ENCODE measurements at regions not wholly inside any gene's neighbourhood (a gene's known extent, or its start where the extent isn't known, plus 50 kb on each side); places are given as distances from the start of the nearest gene placed in this dataset.

DNA sequence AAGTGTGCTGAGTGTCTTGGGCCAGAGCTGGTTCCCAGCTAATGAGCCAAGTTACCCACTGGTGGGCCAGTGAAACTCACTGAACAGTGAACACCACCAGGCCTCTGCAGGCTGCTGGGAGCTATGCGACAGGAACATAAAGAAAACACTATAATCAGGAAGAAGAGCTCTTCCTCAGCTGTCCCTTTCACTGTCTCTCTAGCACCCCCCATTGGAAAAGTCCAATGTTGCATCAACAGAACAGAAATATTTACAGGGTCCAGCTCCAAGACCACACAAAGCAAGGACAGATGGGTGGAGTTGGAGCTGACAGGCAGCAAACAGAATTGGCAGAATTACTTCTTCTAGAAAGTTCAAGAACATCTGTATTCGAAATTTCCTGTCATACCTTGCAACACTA, 903.6 kb upstream of the TMEM132C start:
- DNase-seq (ENCODE audit: low spot score) = no peak

- no peak for DNase-seq (ENCODE audit: low spot score)
Measured at GRCh38 chr12:127373559-127373958, 893.4 kb upstream of the TMEM132C start.

DNA sequence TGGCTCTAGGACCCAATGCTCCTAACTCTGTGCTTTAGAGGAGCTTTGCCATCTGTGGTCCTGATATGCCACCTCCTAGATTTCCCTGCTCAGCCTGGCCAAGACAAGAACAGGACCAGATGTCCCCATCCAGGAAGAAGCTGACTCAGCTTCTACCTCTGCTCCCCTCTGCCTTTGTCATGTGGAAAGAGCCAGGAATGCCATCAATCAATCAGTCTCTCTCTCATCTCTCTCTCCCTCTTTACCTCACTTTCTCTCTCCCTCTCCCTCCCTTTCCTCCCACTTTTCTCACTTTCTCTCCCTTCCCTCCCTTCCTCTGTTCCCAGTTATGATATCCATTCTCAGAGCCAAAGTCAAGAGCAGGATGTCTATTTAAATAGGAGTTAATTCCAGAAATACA, 892.5 kb upstream of the TMEM132C start:
- DNase-seq (ENCODE audit: low spot score) = peak; percentile 34

DNA sequence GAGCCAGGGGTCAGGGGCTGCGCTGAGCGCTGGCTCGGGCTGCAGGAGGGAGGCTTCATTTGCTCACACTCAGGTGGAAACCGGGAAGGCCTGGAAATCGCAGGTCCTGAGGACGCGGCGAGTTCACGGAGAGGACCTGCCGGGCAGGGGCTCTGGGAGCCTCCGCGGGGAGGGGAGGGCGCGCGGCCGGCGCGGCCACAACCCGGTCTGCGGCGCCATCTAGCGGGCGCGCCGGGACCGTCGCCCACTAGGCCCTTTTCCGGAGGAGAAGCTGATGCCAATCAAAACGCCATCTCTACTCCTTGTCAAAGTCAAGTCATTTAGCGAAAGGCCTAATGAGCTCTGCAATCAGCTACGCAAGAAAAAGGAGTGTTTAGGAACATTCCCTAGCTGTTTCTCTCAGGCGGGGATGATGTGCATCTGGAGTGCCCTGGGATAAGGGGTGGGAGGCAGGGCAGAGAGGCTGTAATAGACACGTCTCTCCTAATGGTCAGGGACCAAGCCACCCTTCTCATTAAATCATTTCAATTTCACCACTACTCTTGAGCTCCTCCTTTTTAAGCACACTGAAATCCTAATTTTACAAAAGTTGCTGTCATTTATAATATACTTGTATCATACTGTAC, 885.8 kb upstream of the TMEM132C start:
- peak; percentile 57 for DNase-seq (ENCODE audit: low spot score)

DNA sequence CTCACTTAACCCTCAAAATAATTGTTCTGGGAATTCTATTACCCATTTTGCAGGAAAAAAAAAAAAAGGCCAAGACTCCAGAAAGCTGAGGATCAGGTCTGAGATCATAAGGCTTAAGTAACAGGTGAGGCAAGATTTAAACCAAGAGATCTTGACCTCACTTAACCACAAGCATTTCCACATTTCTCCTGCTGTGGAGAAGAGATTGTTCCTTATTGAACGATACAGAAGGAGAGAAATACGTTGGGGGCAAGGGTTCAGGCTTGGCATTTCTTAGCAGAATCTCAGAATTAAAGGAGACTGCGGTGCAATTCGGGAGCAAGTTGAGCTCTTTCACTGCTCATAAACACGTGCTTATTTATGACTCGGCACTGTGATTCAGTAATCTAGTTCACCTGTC, 885.3 kb upstream of the TMEM132C start:
- DNase-seq (ENCODE audit: low spot score) = no peak

- no peak for DNase-seq (ENCODE audit: low spot score)
Measured at GRCh38 chr12:127383281-127383680, 883.7 kb upstream of the TMEM132C start.

GRCh38 chr12:127386723-127387122, 880.2 kb upstream of the TMEM132C start:
- DNase-seq (ENCODE audit: low spot score) = no peak

GRCh38 chr12:127388985-127389384, 878.0 kb upstream of the TMEM132C start:
- DNase-seq (ENCODE audit: low spot score) = no peak

DNA sequence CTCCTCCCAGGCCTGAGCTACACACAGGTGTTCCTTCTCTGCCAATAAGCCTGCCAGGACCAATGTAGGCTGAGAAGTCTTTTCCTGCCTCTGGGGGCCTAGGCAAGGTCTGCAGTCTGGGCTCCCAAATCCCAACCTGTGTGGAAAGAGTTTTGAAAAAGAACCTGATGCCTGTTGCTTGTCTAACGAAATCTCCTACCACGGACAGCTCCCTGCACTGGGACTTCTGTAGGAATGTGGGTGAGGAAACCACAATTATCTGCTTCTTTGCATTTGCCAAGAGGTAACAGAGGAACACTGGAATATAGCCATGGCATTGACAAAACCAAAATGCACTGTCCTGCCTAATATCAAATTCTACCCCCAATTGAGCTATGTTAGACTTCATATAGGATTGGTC, 877.0 kb upstream of the TMEM132C start:
- DNase-seq (ENCODE audit: low spot score) = no peak

DNA sequence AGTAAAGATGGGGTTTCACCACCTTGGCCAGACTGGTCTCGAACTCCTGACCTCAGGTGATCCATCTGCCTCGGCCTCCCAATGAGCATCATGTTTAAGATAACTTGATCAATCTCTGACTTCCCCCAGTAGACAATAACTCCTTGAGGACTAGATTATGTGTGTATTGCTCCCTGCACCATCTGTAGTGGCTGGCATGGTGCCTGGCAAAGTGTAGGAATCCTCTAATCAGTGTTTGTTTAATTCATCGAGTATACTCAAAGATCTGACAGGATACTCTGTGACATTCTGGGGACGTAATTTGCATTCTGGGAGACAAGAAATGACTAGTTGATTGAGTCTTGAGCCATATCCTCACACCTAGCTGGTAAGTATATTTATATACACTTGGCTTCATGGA, 873.5 kb upstream of the TMEM132C start:
- DNase-seq (ENCODE audit: low spot score) = peak; percentile 61

DNA sequence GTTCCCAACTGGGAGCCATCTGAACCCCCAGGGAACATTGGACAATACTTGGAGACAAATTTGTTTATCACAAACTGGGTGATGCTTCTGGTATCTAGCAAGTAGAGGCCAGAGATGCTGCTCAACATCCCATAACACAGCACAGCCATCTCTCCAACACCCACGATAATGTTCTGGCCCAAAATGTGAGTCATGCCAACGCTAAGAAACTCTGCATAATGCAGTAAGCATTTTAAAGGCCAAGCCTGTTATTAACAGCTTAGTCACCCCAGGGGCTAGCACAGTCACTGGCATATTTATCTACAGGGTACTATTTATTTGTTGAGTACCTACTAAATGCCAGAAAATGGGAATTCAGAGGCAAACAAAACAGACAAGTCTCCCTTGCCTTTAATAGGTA, 873.1 kb upstream of the TMEM132C start:
- DNase-seq (ENCODE audit: low spot score) = peak; percentile 22

GRCh38 chr12:127396734-127397133, 870.2 kb upstream of the TMEM132C start:
- no peak for DNase-seq (ENCODE audit: low spot score)

- no peak for DNase-seq (ENCODE audit: low spot score)
Measured at GRCh38 chr12:127398016-127398710, 868.8 kb upstream of the TMEM132C start.

- DNase-seq (ENCODE audit: low spot score) = no peak
Measured at GRCh38 chr12:127399451-127399850, 867.5 kb upstream of the TMEM132C start.

DNA sequence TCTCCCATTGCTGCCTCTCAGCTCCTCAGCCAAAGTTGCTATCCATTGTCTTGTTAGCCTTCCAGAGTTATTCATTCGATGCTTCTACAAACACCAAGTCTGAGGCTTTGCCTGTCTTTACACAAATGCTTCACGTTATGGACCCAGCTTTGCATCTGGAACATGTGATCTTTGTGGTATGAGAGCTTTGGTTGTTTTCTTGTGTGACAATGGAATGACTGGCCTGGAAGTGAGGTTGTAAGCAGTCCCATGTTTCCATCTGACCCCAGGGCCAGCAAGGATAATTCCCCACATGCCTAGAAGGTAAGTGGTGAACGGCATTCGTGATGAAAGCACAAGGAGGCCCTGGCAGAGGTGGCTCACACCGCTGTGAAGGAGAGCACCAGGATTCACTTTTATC, 866.7 kb upstream of the TMEM132C start:
- DNase-seq (ENCODE audit: low spot score) = no peak

DNA sequence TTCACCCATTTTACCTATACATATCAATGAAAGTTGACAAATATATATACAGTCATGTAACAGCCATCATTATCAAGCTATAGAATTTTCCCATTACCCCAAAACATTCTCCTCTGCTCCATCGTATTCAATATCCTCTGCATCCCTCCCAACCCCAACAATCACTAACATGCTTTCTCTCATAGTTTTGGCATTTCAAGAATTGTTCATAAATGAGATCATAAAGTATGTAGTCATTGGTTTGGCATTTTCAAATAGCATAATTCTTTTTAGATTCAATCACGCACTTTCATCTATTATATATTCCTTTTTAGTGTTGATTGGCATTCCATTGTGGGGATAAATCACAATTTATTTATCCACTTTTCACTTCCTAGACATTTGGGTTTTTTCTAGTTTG, 866.0 kb upstream of the TMEM132C start:
- DNase-seq (ENCODE audit: low spot score) = no peak

DNA sequence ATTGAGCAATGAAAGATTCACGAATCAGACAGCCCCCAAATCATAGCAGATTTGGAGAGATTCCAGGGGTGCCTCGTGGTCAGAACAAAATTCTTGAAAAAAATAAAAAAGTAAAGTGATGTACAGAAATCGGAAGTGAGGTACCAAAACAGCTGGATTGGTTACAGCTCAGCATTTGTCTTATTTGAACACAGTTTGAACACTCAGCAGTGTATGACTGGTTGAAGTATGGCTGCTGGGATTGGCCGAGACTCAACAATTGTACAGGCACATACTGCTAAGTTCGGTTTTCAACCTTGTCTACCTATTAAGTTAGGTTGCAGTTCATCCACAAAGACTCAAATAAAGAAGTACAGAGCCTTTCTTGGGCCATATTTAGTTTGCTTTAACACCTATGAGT, 865.4 kb upstream of the TMEM132C start:
- no peak for DNase-seq (ENCODE audit: low spot score)

DNA sequence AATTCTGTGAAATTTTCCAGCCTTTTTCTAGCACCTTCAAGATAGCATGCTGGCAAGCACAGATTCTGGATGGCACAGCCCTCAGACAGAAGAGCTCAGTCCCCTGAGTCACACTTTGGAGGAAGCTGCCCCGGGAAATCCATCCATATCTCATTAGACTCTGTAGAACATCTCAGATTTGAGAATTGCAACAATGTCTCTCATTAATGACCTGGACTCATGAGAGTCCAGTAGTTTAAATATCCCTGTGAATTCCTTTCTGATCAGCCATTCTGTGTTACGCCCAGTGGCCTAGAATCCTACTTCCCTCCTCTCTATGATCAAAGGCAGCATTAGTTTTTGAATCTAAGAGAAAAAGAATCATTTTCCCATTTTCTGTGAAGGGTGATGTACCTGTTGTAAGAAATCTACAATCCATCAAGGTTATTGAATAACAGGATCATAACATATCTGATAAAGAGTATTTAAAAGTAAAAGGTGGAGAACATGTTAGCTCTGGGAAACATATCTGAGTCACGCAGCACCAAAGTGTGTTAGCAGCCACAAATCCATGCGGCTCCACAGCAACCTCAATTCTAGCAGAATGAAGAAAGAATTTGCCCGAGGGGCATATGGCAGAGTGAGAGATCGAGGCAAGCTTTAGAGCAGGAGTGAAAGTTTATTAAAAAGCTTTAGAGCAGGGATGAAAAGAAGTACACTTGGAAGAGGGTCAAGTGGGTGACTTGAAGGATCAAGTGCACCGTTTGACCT, 855.6 kb upstream of the TMEM132C start:
- no peak for DNase-seq (ENCODE audit: low spot score)

DNA sequence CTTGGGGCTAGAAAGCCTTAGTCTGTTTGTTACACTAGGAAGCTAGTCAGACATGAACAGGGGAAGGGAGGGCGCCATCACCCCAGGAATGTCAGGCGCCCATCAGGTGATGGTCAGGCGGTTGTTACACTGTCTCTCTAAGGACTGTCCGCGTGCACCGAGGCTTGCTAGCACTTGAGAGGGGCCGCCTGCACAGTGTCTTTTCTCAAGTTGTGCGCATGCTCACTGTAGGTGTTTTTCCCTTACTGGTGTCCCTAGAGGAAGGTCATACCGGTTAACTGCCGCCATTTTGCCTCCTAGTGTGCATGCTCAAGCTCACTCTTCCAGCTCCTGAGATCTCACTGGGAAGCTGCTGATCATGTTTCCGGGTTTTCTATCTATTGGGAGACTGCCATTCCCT, 855.0 kb upstream of the TMEM132C start:
- DNase-seq (ENCODE audit: low spot score) = no peak

GRCh38 chr12:127412866-127413265, 854.1 kb upstream of the TMEM132C start:
- no peak for DNase-seq (ENCODE audit: low spot score)

DNA sequence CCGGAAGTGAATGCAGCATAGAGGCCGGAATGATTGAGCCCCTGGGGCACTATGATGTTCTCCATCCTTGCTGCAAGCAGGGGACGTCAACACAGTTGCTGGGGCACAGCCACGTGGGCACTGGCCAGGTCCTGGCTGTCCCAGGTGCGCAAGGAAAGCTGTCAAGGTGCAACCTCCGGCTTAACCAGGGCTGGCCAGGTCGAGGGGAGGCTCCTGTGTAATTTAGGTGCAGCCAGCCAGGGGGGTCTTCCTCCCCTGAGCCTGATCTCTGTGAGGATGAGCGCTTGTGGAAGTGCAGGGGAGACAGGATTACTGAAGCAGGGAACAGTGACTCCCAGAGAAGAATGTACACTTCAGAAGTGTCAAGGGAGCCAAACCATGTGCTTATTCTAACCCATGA, 852.8 kb upstream of the TMEM132C start:
- DNase-seq (ENCODE audit: low spot score) = no peak

GRCh38 chr12:127414636-127415035, 852.3 kb upstream of the TMEM132C start:
- DNase-seq (ENCODE audit: low spot score) = no peak

GRCh38 chr12:127416796-127417195, 850.2 kb upstream of the TMEM132C start:
- DNase-seq (ENCODE audit: low spot score) = no peak

Measured in cerebellar cortex (tissue), 1 donor.